Glomerular visceral epithelial cell (primary cell): ENCODE measurements at regions not wholly inside any gene's neighbourhood (a gene's known extent, or its start where the extent isn't known, plus 50 kb on each side); places are given as distances from the start of the nearest gene placed in this dataset.
"Not testable (repeated sequence)": the region's sequence is repeated elsewhere in the genome, so short reads cannot be mapped to it uniquely, and the experiment has no call there.

Source experiments
- DNase-seq: peaks from one replicate; pipeline ENCODE4 v3.0.0-alpha.2; 2016; ENCODE audit errors: extremely low spot score

DNA sequence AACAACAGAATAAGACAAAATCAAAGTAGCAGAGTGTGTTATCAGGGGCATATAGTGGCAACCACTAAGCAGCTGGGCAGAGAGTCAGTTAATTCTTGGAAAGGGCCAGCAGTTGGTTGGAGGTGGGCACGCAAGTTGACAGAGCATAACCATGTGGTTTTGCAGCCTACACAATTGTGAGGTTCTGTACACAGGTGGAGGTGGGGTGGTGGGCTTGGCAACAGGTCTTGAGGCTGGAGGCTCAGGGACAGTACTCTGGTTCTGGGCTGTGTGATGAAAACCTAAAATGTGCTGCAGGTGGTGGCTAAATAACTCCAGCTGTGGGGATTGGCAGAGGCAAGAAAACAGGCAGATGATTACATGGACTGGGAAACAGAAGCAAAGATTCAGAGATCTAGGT lies 1112.7 kb downstream of the PDHA2 start:
- no peak for DNase-seq

- no peak for DNase-seq
Measured at GRCh38 chr4:96955226-96955625, 1115.3 kb downstream of the PDHA2 start.

DNA sequence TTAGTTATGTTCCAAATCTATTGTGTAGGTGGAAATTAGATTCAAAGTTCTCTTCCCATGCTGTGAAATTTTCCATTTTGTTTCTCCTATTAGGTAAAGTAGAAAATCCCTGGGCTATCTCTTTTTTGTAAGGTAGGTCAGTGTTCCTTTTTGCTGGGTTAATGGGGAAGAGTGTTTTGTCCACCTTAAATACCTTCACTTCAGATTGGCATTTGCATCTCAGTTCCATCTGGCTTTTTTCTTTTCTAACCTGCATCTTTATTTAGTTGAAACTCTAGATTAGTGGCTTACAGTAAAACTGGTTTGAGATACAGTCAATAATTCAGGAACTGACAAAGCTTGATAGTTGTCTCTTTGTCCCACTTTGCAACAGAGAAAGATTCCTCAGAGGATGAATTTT lies 1115.8 kb downstream of the PDHA2 start:
- DNase-seq: no peak

DNA sequence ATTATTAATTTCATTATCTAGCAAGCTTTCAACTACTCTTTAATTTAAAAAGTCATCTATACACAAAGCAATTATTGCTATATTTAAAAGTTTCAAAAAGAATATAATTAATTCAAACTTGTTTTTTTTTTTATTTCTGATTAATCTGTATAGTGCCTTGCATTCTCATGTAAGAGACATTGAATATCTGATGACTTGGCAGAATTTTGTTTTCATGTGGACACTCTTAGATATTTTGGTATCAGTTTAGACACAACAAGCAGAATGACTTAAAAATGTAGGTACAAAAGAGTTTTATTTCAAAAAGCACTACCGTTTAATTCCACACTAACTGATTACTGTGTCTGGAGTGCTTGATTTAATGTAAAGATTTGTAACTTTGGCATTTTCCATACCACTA lies 1129.6 kb downstream of the PDHA2 start:
- DNase-seq: no peak

- DNase-seq: no peak
Measured at GRCh38 chr4:96972920-96973319, 1133.0 kb downstream of the PDHA2 start.

GRCh38 chr4:96974295-96974694 lies 1134.4 kb downstream of the PDHA2 start:
- no peak for DNase-seq

GRCh38 chr4:96983830-96984229 lies 1143.9 kb downstream of the PDHA2 start:
- peak; percentile 40 for DNase-seq

DNA sequence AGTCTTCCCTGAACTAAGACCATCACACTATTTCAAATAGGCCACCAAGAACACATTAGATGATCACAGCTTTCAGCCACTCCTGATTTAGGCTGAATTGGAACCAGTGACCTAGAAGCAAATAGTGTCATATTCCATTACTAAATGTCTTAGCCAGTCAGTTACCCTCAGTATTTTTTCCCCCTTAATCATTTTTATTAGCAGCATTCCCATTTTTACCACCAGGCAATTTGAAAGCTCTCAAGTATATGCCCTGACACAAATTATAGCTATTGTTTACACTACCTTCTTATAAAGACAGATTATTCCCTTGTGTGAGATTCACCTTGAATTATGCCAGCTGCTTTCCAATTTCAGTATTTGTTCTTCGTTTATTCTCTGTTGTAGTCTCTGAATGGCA lies 1146.9 kb downstream of the PDHA2 start:
- no peak for DNase-seq

GRCh38 chr4:96991083-96991482 lies 1151.2 kb downstream of the PDHA2 start:
- no peak for DNase-seq

DNA sequence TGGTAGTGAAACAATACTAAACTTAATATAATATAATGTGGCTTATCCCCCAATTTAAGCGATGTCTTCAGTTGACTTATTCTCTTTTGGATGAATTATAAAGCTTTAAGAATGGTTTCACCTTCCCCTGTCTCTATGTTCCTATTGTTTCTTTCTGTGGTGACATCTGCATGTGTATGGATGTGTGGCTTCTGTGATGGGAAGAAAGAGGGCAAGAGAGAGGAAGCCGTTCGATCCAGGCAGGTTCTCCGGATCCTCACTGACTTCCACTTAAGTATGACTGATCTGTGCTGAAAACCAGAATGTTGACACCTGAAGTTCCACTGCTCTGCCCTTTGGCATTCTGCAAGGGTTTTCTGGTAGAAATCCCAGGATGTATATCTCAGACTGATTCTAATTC lies 1150.8 kb downstream of the STPG2 start:
- no peak for DNase-seq

- DNase-seq: no peak
Measured at GRCh38 chr4:96993560-96993959, 1149.7 kb downstream of the STPG2 start.

GRCh38 chr4:97003715-97004114 lies 1139.6 kb downstream of the STPG2 start:
- DNase-seq: no peak

GRCh38 chr4:97013309-97013708 lies 1130.0 kb downstream of the STPG2 start:
- DNase-seq: no peak

DNA sequence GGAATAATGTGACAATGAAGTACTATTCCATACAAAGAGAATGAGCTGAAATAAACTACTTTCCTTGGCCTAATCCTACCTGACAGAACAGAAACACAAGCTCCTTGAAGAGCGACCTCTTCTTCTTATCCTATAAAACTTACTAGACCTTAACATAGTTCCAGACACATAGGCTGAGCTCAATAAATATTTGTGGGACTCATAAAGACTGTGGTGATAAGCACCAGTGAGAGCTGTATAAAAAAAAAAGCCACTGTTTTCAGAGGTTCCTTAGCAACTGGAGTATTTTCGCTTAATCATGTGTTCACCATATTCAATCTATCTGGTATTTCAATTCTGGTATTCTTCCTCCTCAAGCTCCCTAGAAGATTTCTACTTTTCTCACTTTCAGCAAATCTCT lies 1129.6 kb downstream of the STPG2 start:
- peak; percentile 3 for DNase-seq

GRCh38 chr4:97015301-97015700 lies 1128.0 kb downstream of the STPG2 start:
- no peak for DNase-seq

DNA sequence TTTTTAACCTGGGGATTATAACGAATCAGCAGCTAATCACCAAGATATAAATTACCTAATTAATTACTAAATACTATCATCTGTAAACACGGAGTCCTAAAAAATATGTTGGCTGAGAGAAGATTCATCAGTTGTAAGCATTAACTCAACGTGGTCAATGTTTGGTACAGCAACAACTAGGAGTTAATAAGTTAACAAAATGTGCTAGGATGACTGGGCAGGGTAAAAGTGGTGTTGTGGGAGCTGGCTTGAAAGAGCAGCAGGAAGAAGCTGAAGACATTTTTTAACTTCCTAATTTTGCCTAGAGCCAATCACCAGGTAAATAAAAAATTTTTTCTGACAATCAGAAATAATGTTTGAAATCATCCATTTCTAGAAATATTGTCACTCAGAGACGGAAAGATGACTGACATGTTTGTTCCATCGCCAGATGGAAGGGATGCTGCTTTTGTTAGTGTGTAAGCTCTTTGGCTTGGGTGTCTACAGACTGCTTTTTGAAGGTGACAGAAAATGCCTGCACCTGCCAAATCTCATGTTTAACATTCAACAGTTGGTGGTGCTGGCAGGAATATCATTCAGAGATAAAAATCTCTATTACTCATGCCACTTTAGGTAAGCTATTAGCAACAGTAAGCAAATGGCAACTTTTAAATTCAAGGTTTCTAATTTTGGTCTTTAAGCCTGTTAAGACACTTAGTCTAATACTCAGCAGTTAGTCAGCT lies 1126.9 kb downstream of the STPG2 start:
- no peak for DNase-seq

DNA sequence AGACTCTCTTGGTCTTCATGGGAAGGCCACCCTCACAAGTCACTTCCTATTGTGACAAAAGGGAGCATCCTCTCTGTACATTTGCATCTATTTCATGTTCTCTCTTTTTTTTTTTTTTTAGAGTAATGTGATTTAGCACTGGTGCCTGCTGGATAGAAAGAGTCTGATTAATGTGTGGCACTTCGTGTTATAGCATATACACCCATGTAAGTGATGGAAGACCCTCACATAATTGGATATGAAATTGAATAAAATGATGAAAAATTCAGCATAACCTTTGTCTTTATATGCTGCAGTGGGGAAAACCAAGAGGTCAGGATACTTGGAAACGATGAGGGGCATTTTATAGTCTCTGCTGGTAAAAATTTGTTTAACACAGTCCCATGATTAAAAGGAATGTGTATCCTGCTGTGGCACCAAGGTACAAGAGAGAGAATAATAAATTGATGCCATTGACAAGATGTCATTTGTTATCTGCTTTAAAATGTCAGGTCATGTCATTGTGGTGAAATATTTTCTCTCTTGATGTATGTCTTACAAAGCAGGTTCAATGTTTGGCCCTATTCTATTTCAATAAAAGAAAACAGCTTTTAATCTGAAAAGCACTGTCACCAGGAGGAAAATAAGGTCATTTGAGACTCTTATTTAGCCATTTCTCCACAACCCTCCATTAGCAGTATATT lies 1115.4 kb downstream of the STPG2 start:
- no peak for DNase-seq

DNA sequence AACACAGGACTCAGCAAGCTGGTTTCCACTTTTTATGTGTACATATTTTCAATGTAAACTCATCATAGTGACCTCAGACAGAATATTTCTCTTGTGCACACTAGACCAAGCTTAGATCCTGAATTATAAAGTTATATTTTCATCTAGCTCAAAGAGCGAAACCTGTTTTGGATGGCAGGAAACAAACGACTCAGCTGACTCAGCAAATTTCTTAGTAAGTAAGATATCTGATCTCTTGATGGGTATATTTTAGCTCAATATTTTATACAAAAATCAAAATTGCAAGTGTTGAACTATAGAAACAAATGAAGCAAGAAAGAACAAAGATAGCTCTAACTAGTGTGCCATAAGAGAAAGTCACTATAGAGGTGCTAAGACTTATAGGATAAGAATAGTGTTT lies 1114.5 kb downstream of the STPG2 start:
- no peak for DNase-seq

DNA sequence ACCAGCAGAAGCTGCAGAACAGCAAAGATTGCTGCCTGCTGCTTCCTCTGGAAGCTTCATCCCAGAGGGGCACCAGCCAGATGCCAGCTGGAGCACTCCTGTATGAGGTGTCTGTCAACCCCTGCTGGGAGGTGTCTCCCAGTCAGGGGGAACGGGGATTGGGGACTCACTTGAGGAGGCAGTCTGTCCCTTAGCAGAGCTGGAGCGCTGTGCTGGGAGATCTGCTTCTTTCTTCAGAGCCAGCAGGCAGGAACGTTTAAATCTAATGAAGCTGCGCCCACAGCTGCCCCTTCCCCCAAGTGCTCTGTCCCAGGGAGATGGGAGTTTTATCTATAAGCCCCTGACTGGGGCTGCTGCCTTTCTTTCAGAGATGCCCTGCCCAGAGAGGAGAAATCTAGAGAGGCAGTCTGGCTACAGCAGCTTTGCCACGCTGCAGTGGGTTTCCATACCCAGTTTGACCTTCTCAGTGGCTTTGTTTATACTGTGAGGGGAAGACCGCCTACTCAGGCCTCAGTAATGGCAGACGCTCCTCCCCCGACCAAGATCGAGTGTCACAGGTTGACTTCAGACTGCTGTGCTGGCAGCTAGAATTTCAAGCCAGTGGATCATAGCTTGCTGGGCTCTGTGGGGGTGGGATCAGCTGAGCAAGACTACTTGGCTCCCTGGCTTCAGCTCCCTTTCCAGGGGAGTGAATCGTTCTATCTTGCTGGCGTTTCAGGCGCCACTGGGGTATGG lies 1105.7 kb downstream of the STPG2 start:
- DNase-seq: not testable (repeated sequence)

- DNase-seq: no peak
Measured at GRCh38 chr4:97038146-97038516, 1105.1 kb downstream of the STPG2 start.

DNA sequence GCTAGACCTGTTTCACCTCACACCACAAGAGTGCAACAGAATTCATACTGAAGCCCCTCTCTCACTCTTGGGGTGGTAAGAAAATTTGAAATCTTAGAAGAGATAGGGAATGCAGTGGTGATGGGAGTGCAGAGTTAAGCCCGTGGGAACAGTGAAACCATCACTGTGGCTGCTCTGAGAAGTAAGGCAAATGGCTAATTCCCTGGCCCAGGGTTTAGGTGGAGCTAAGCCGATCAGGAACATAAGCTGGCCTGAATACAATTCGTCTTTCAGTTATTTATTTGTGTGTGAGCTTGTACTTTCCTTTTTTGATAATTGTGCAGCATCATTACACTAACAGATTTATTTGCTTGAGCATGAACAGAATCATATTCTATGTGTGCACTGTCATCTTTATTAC lies 1070.6 kb downstream of the STPG2 start:
- DNase-seq: no peak

DNA sequence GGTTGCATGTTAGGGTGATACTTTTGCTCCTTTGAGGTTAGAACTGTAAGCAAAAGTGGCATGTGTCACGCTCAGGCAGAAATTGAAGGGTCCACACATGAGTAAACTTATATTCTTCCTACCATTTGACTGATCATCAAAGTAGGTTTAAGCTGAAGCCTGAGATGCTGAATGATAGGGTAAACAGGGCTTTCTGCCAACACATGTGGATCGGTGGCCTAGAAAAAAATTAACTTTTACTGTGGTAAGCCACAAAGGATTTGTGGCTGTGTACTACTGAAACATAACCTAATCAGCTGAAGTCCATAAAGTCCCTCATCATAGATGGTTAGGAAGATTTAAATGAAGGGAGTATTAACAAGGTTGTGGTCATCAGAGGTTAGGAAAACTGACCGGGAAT lies 1070.1 kb downstream of the STPG2 start:
- peak; percentile 60 for DNase-seq

GRCh38 chr4:97074531-97074930 lies 1068.7 kb downstream of the STPG2 start:
- DNase-seq: no peak
